HCT116 (cell line): ENCODE measurements at regions not wholly inside any gene's neighbourhood (a gene's known extent, or its start where the extent isn't known, plus 50 kb on each side); places are given as distances from the start of the nearest gene placed in this dataset.

Experiments
- ATAC-seq: fragments of 200-7000 bp; cut with Tn5 transposase; 2 replicates; pipeline ENCODE4 v1.9.1; 2020; ENCODE audit warnings: mild to moderate bottlenecking, moderate library complexity
- BruUV-seq: library from RNA; stranded (reverse); fragments of 400-500 nt; replicated peaks from 2 replicates; lab custom pipeline; 2021; lab: Mats Ljungman, UMichigan
- CTCF ChIA-PET: fragments of 300-600 bp; sonication (Branson Sonifier 250); formaldehyde crosslinking; loops from one replicate; lab custom pipeline; 2021; ENCODE audit warnings: antibody characterized with exemption; lab: Charles Lee
- POLR2A ChIA-PET: fragments of 300-600, 350-600 bp; sonication (Branson Sonifier 250); formaldehyde crosslinking; loops from one replicate; lab custom pipeline; 2021; ENCODE audit warnings: antibody characterized with exemption; lab: Charles Lee
- RAD21 ChIA-PET, 2 experiments: fragments of 300-600 bp; sonication (Branson Sonifier 250); formaldehyde crosslinking; loops; one replicate each; lab custom pipeline; 2023; ENCODE audit warnings: low total read pairs in 2 of 2; ENCODE audit not compliant: uncharacterized antibody in 2 of 2, unreplicated experiment in 2 of 2, low non-redundant PET in 1 of 2; lab: Charles Lee
- DNase-seq: peaks from one replicate; pipeline ENCODE4 v3.0.0-alpha.2; 2010; ENCODE audit warnings: low read depth, low spot score
- H2AFZ ChIP-seq: fragments of 200-600 bp; shearing (Covaris generic), sonication (generic); 2 replicates; pipeline ENCODE4 v1.6.1; 2017; ENCODE audit warnings: low read depth, mixed run types, mixed read lengths, antibody characterized with exemption, low read length; ENCODE audit not compliant: poor library complexity, severe bottlenecking
- H3K27ac ChIP-seq: 2 replicates; pipeline ENCODE4 v1.5.1; 2012; ENCODE audit warnings: low read depth, low read length
- H3K27me3 ChIP-seq: fragments of 200-600 bp; sonication (generic); 2 replicates; pipeline ENCODE4 v1.6.1; 2016; ENCODE audit warnings: mixed run types, low read length, mixed read lengths; ENCODE audit not compliant: insufficient read depth
- H3K36me3 ChIP-seq, 2 experiments: fragments of 200-500 bp in 1 of 2; fragments of 200-600 bp in 1 of 2; sonication (Bioruptor generic) in 1 of 2; sonication (generic) in 1 of 2; 2 replicates each; pipeline versions ENCODE4 v1.5.1 to v1.6.1; 2014 to 2016; ENCODE audit warnings: low read length in 2 of 2, inconsistent platforms in 1 of 2, mixed read lengths in 1 of 2, mixed run types in 1 of 2; ENCODE audit not compliant: insufficient read depth in 2 of 2, control insufficient read depth in 1 of 2
- H3K4me1 ChIP-seq, 2 experiments: fragments of 200-600 bp in 1 of 2; sonication (generic) in 1 of 2; 2 replicates each; pipeline versions ENCODE4 v1.5.1 to v1.6.1; 2012 to 2017; ENCODE audit warnings: low read length in 2 of 2, inconsistent platforms in 1 of 2, mild to moderate bottlenecking in 1 of 2, mixed read lengths in 1 of 2, mixed run types in 1 of 2, moderate library complexity in 1 of 2; ENCODE audit not compliant: insufficient read depth in 2 of 2, control insufficient read depth in 1 of 2
- H3K4me2 ChIP-seq: fragments of 200-600 bp; sonication (generic); 2 replicates; pipeline ENCODE4 v1.6.1; 2017; ENCODE audit warnings: mixed run types, low read length, mixed read lengths
- H3K4me3 ChIP-seq, 2 experiments: fragments of 200-600 bp in 1 of 2; sonication (generic) in 1 of 2; replicated peaks in 1 of 2; 2 replicates each; pipeline ENCODE4 v1.5.1; 2011 to 2016; ENCODE audit warnings: low read length in 2 of 2, control low read depth in 1 of 2, low read depth in 1 of 2, mild to moderate bottlenecking in 1 of 2, mixed read lengths in 1 of 2, mixed run types in 1 of 2
- H3K79me2 ChIP-seq: fragments of 200-600 bp; sonication (generic); 2 replicates; pipeline ENCODE4 v1.6.1; 2017; ENCODE audit warnings: mild to moderate bottlenecking, mixed run types, low read length, moderate library complexity, mixed read lengths; ENCODE audit not compliant: insufficient read depth
- H3K9ac ChIP-seq: fragments of 200-600 bp; sonication (generic); 2 replicates; pipeline ENCODE4 v1.6.1; 2016; ENCODE audit warnings: low read length, mixed read lengths
- H3K9me2 ChIP-seq: fragments of 200-600 bp; sonication (generic), shearing (Covaris generic); 2 replicates; pipeline ENCODE4 v1.6.1; 2017; ENCODE audit warnings: mixed run types, mild to moderate bottlenecking, moderate library complexity; ENCODE audit not compliant: insufficient read depth
- H3K9me3 ChIP-seq, 2 experiments: fragments of 200-500 bp in 1 of 2; fragments of 200-600 bp in 1 of 2; sonication (Bioruptor generic) in 1 of 2; sonication (generic) in 1 of 2; 2 replicates each; pipeline ENCODE4 v1.6.1; 2014 to 2017; ENCODE audit warnings: low read length in 2 of 2, mixed read lengths in 2 of 2, inconsistent platforms in 1 of 2, low read depth in 1 of 2, mild to moderate bottlenecking in 1 of 2, mixed run types in 1 of 2, moderate library complexity in 1 of 2; ENCODE audit not compliant: control insufficient read depth in 1 of 2, insufficient read depth in 1 of 2
- H4K20me1 ChIP-seq: fragments of 200-600 bp; sonication (generic), shearing (Covaris generic); 2 replicates; pipeline ENCODE4 v1.6.1; 2017; ENCODE audit warnings: mixed run types, mild to moderate bottlenecking, moderate library complexity; ENCODE audit not compliant: insufficient read depth
- ATF3 ChIP-seq: IDR thresholded peaks from 2 replicates; pipeline ENCODE4 v1.6.1; 2012
- CEBPB ChIP-seq: IDR thresholded peaks from 2 replicates; pipeline ENCODE4 v1.6.1; 2012; ENCODE audit warnings: low read depth
- EGR1 ChIP-seq: IDR thresholded peaks from 2 replicates; pipeline ENCODE4 v1.6.1; 2012; ENCODE audit warnings: low read depth
- ELF1 ChIP-seq: IDR thresholded peaks from 2 replicates; pipeline ENCODE4 v1.6.1; 2012; ENCODE audit warnings: low read depth, borderline replicate concordance
- EZH2phosphoT487 ChIP-seq: fragments of 200-600 bp; IDR thresholded peaks from 2 replicates; pipeline ENCODE4 v1.6.1; 2018; ENCODE audit warnings: antibody characterized with exemption, borderline replicate concordance
- FOSL1 ChIP-seq: IDR thresholded peaks from 2 replicates; pipeline ENCODE4 v1.6.1; 2012; ENCODE audit warnings: low read depth
- JUND ChIP-seq: IDR thresholded peaks from 2 replicates; pipeline ENCODE4 v1.6.1; 2012
- POLR2AphosphoS5 ChIP-seq: IDR thresholded peaks from 2 replicates; pipeline ENCODE4 v1.6.1; 2011; ENCODE audit warnings: mild to moderate bottlenecking, low read depth, low read length, moderate library complexity
- RAD21 ChIP-seq: IDR thresholded peaks from 2 replicates; pipeline ENCODE4 v1.6.1; 2012; ENCODE audit warnings: low read depth, mild to moderate bottlenecking
- REST ChIP-seq: IDR thresholded peaks from 2 replicates; pipeline ENCODE4 v1.6.1; 2012; ENCODE audit warnings: low read depth
- SP1 ChIP-seq: IDR thresholded peaks from 2 replicates; pipeline ENCODE4 v1.6.1; 2012; ENCODE audit warnings: low read depth
- SRF ChIP-seq: IDR thresholded peaks from 2 replicates; pipeline ENCODE4 v1.6.1; 2012; ENCODE audit warnings: low read depth
- TCF7L2 ChIP-seq: IDR thresholded peaks from 2 replicates; pipeline ENCODE4 v1.7.0; 2011; ENCODE audit warnings: borderline replicate concordance, inconsistent platforms; ENCODE audit not compliant: insufficient read depth, insufficient read length; ENCODE audit errors: extremely low read depth
- YY1 ChIP-seq: IDR thresholded peaks from 2 replicates; pipeline ENCODE4 v1.6.1; 2011; ENCODE audit warnings: low read length, low read depth, moderate library complexity, mild to moderate bottlenecking; ENCODE audit not compliant: insufficient replicate concordance; ENCODE audit errors: extremely low read depth
- ZBTB33 ChIP-seq: IDR thresholded peaks from 2 replicates; pipeline ENCODE4 v1.6.1; 2011; ENCODE audit warnings: mild to moderate bottlenecking, low read length, moderate library complexity; ENCODE audit not compliant: insufficient replicate concordance; ENCODE audit errors: extremely low read depth
- ZFX ChIP-seq: fragments of 450-650 bp; IDR thresholded peaks from 2 replicates; pipeline ENCODE4 v1.6.1; 2017
- ZNF274 ChIP-seq: fragments of 200-500 bp; sonication (Bioruptor generic); IDR thresholded peaks from 2 replicates; pipeline ENCODE4 v1.6.1; 2014; ENCODE audit warnings: mild to moderate bottlenecking, low read depth, low read length, inconsistent platforms
- intact Hi-C: fragments of 100-400 bp; cut with micrococcal nuclease; formaldehyde crosslinking; loops from 2 replicates; pipeline ENCODE4 v1.10.0; 2022
- TF ChIP-seq, protein P1 (sequence below): IDR thresholded peaks from 2 replicates; pipeline ENCODE4 v1.6.1; 2012

GRCh38 chr12:86777325-86777724 is 521.1 kb upstream of the MGAT4C start:
- Histone ChIP-seq H2AFZ (no peak overlapping the region), H3K9me3 (no peaks in the 10 kb centered on the region), H3K9ac (no peak overlapping the region), H3K4me3 (no peak overlapping the region), H3K36me3 (no peaks in the 10 kb centered on the region), H3K4me1 (peaks cover 0 to 5% of the 10 kb centered on the region in 2 experiments; a peak in 2 of 4 replicates), H3K4me2 (no peak overlapping the region), H3K79me2 (no peaks in the 10 kb centered on the region), H3K9me2 (no peaks in the 10 kb centered on the region), H4K20me1 (no peaks in the 10 kb centered on the region), H3K27ac (no peak overlapping the region), H3K27me3 (no peaks in the 10 kb centered on the region)
- intact Hi-C loops = no loop called here
- no TSS peak for BruUV-seq
- ChIA-PET POLR2A (no interaction called here), RAD21 (no interaction called here), CTCF (no interaction called here)
- no peak for TF ChIP-seq ZFX
- TF ChIP-seq SRF = no peak
- no peak for TF ChIP-seq YY1
- TF ChIP-seq, protein P1, sequence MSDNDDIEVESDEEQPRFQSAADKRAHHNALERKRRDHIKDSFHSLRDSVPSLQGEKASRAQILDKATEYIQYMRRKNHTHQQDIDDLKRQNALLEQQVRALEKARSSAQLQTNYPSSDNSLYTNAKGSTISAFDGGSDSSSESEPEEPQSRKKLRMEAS = no peak
- no peak for TF ChIP-seq REST
- no peak for TF ChIP-seq FOSL1
- no peak for TF ChIP-seq JUND
- no peak for TF ChIP-seq ZBTB33
- TF ChIP-seq CEBPB = no peak
- no peak for TF ChIP-seq ZNF274
- TF ChIP-seq ATF3 = no peak
- no peak for TF ChIP-seq SP1
- TF ChIP-seq ELF1 = no peak
- no peak for TF ChIP-seq EZH2phosphoT487
- no peak for TF ChIP-seq RAD21
- TF ChIP-seq TCF7L2 = no peak
- TF ChIP-seq POLR2AphosphoS5 = no peak
- no peak for TF ChIP-seq EGR1
- no peak for DNase-seq
- ATAC-seq = no peak
